H9 (cell line): ENCODE measurements at regions not wholly inside any gene's neighbourhood (a gene's known extent, or its start where the extent isn't known, plus 50 kb on each side); places are given as distances from the start of the nearest gene placed in this dataset.

Source experiments
- DNase-seq: peaks from one replicate; pipeline ENCODE4 v3.0.0-alpha.2; 2017
- H2AFZ ChIP-seq: one replicate; pipeline ENCODE4 v1.6.1; 2013; ENCODE audit warnings: mild to moderate bottlenecking, low read length, control low read depth, moderate library complexity
- H2AK5ac ChIP-seq: 2 replicates; pipeline ENCODE4 v1.6.1; 2013; ENCODE audit warnings: low read length, control low read depth, mixed read lengths; ENCODE audit not compliant: insufficient read length
- H2BK120ac ChIP-seq: one replicate; pipeline ENCODE4 v1.6.1; 2013; ENCODE audit warnings: low read depth, mild to moderate bottlenecking, low read length, control low read depth, inconsistent platforms; ENCODE audit not compliant: poor library complexity, severe bottlenecking
- H2BK12ac ChIP-seq: 2 replicates; pipeline ENCODE4 v1.6.1; 2013; ENCODE audit warnings: low read length, control low read depth, mixed read lengths, low read depth; ENCODE audit not compliant: insufficient read length
- H2BK15ac ChIP-seq: 2 replicates; pipeline ENCODE4 v1.6.1; 2013; ENCODE audit warnings: low read depth, low read length, control low read depth
- H2BK20ac ChIP-seq: one replicate; pipeline ENCODE4 v1.6.1; 2013; ENCODE audit warnings: low read depth, mild to moderate bottlenecking, low read length, control low read depth, inconsistent platforms; ENCODE audit not compliant: poor library complexity, severe bottlenecking
- H2BK5ac ChIP-seq: 2 replicates; pipeline ENCODE4 v1.6.1; 2013; ENCODE audit warnings: low read length, control low read depth, mixed read lengths; ENCODE audit not compliant: insufficient read length
- H3K14ac ChIP-seq: 2 replicates; pipeline ENCODE4 v1.6.1; 2013; ENCODE audit warnings: low read length, control low read depth; ENCODE audit not compliant: insufficient read depth
- H3K18ac ChIP-seq: 2 replicates; pipeline ENCODE4 v1.6.1; 2013; ENCODE audit warnings: low read depth, mild to moderate bottlenecking, mixed read lengths, low read length, control low read depth; ENCODE audit not compliant: insufficient read length
- H3K23ac ChIP-seq: 2 replicates; pipeline ENCODE4 v1.6.1; 2013; ENCODE audit warnings: low read length, control low read depth, mixed read lengths, low read depth; ENCODE audit not compliant: insufficient read length
- H3K23me2 ChIP-seq: 2 replicates; pipeline ENCODE4 v1.6.1; 2013; ENCODE audit warnings: low read depth, mild to moderate bottlenecking, mixed read lengths, low read length, control low read depth; ENCODE audit not compliant: insufficient read length, poor library complexity, severe bottlenecking
- H3K27ac ChIP-seq: 2 replicates; pipeline ENCODE4 v1.5.1; 2013; ENCODE audit warnings: low read length, control low read depth, mixed read lengths, low read depth; ENCODE audit not compliant: insufficient read length
- H3K27me3 ChIP-seq: 2 replicates; pipeline ENCODE4 v1.6.1; 2013; ENCODE audit warnings: low read length, control low read depth, inconsistent platforms; ENCODE audit not compliant: insufficient read depth
- H3K4ac ChIP-seq: 2 replicates; pipeline ENCODE4 v1.6.1; 2013; ENCODE audit warnings: low read depth, mild to moderate bottlenecking, control low read depth, inconsistent platforms, low read length, moderate library complexity
- H3K4me1 ChIP-seq: 2 replicates; pipeline ENCODE4 v1.6.1; 2013; ENCODE audit warnings: low read length, control low read depth, inconsistent platforms; ENCODE audit not compliant: insufficient read depth
- H3K4me2 ChIP-seq: 2 replicates; pipeline ENCODE4 v1.6.1; 2013; ENCODE audit warnings: low read length, control low read depth, mixed read lengths; ENCODE audit not compliant: insufficient read length, insufficient read depth
- H3K56ac ChIP-seq: 2 replicates; pipeline ENCODE4 v1.6.1; 2013; ENCODE audit warnings: low read depth, mild to moderate bottlenecking, mixed read lengths, low read length, control low read depth; ENCODE audit not compliant: insufficient read length
- H3K79me1 ChIP-seq: 2 replicates; pipeline ENCODE4 v1.6.1; 2013; ENCODE audit warnings: low read depth, mild to moderate bottlenecking, moderate library complexity, low read length, control low read depth, inconsistent platforms; ENCODE audit not compliant: insufficient read depth, poor library complexity, severe bottlenecking
- H3K79me2 ChIP-seq: 2 replicates; pipeline ENCODE4 v1.6.1; 2013; ENCODE audit warnings: low read length, control low read depth, inconsistent platforms; ENCODE audit not compliant: insufficient read depth
- H3K9ac ChIP-seq: 2 replicates; pipeline ENCODE4 v1.6.1; 2013; ENCODE audit warnings: low read length, control low read depth, mixed read lengths; ENCODE audit not compliant: insufficient read length; ENCODE audit errors: extremely low read depth
- H3K9me3 ChIP-seq: one replicate; pipeline ENCODE4 v1.6.1; 2013; ENCODE audit warnings: low read depth, low read length, inconsistent platforms; ENCODE audit not compliant: control insufficient read depth
- H3T11ph ChIP-seq: one replicate; pipeline ENCODE4 v1.6.1; 2013; ENCODE audit warnings: mild to moderate bottlenecking, low read length, control low read depth, inconsistent platforms
- H4K20me1 ChIP-seq: one replicate; pipeline ENCODE4 v1.6.1; 2013; ENCODE audit not compliant: control insufficient read depth, insufficient read length, insufficient read depth
- H4K5ac ChIP-seq: 2 replicates; pipeline ENCODE4 v1.6.1; 2013; ENCODE audit warnings: low read depth, mild to moderate bottlenecking, mixed read lengths, low read length, control low read depth; ENCODE audit not compliant: insufficient read length
- H4K8ac ChIP-seq: replicated peaks from 2 replicates; pipeline ENCODE4 v1.6.1; 2013; ENCODE audit warnings: low read length, control low read depth, mixed read lengths, low read depth; ENCODE audit not compliant: insufficient read length
- H4K91ac ChIP-seq: 2 replicates; pipeline ENCODE4 v1.6.1; 2013; ENCODE audit warnings: low read depth, mild to moderate bottlenecking, moderate library complexity, mixed read lengths, low read length, control low read depth; ENCODE audit not compliant: insufficient read length
- H3K27ac Mint-ChIP-seq, 3 experiments: 2 replicates in 2 of 3; 3 replicates in 1 of 3; pipeline ENCODE4 v1.8.0; 2020 to 2021; ENCODE audit warnings: mixed read lengths in 3 of 3, mild to moderate bottlenecking in 1 of 3, moderate library complexity in 1 of 3
- H3K27me3 Mint-ChIP-seq: 2 replicates; pipeline ENCODE4 v1.8.0; 2021; ENCODE audit warnings: low read depth, mild to moderate bottlenecking, moderate library complexity, mixed read lengths
- H3K36me3 Mint-ChIP-seq, 3 experiments: 2 replicates in 2 of 3; 3 replicates in 1 of 3; pipeline ENCODE4 v1.8.0; 2020 to 2021; ENCODE audit warnings: low read depth in 3 of 3, mixed read lengths in 3 of 3; ENCODE audit not compliant: insufficient read depth in 1 of 3
- H3K4me1 Mint-ChIP-seq, 2 experiments: 2 replicates each; pipeline ENCODE4 v1.8.0; 2020; ENCODE audit warnings: mixed read lengths in 2 of 2
- H3K4me3 Mint-ChIP-seq, 2 experiments: 2 replicates in 1 of 2; 3 replicates in 1 of 2; pipeline ENCODE4 v1.8.0; 2020 to 2021; ENCODE audit warnings: mild to moderate bottlenecking in 2 of 2, mixed read lengths in 2 of 2, moderate library complexity in 1 of 2
- H3K9me3 Mint-ChIP-seq, 2 experiments: 2 replicates in 1 of 2; 3 replicates in 1 of 2; pipeline ENCODE4 v1.8.0; 2020; ENCODE audit warnings: mild to moderate bottlenecking in 2 of 2, mixed read lengths in 2 of 2, moderate library complexity in 1 of 2
- WGBS: extraction: QIAGEN DNeasy Blood & Tissue Kit; methylation state at CpG from one replicate; pipeline ENCODE4 v1.1.7; 2013; ENCODE audit warnings: missing lambda C conversion rate, low lambda C conversion rate, mixed read lengths; ENCODE audit not compliant: insufficient read length; ENCODE audit errors: extremely low coverage; 5-methylcytosine and 5-hydroxymethylcytosine counted together
- TF ChIP-seq, protein P1 (sequence below): fragments of 200-600 bp; sonication (generic); conservative IDR thresholded peaks from 3 replicates; pipeline ENCODE4 v1.8.0; 2021; ENCODE audit warnings: antibody characterized with exemption, mild to moderate bottlenecking

DNA sequence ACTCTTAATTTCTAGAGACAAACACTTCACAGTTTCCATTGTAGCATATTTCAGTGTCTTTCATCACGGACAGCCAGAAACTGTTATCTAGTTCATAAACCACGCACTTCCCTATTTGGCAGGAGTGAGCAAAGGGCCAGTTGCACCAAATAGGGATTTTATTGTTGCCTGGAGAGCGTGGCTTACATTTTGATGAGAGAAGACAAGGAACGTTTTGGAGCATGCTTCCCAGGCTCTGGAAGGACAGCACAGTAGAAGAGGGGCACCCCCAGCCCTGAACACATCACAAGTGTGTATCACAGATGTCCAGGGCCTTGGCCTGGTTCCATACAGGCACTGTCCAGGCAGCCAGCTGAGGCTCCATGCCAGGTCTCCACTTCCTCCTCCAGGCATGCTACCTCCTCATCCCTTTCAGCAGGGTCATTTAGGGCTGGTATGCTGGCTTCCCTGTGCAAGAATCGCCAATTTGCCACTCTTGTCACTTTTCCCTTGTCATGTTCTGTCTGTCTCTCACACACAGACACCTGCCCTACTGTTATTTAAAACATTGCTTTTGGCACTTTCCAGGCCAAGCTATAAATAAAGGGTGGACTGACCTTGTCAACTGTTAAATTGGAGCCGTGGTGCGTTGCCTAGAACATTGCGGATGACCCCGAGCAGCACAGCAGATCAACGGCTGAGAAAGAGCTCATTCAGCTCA, 235.0 kb upstream of the GMDS start:
- H2BK120ac ChIP-seq, result no peak overlapping the region
- no peak overlapping the region for H2BK12ac ChIP-seq
- no peaks in the 10 kb centered on the region for H4K20me1 ChIP-seq
- no peak overlapping the region for H4K91ac ChIP-seq
- Mint-ChIP-seq H3K36me3 (peaks cover 6 to 16% (median 8%) of the 10 kb centered on the region in 3 experiments; a peak in 5 of 7 replicates), H3K27ac (no peak overlapping the region), H3K9me3 (peaks cover 20 to 22% of the 10 kb centered on the region in 2 experiments), H3K4me3 (no peak overlapping the region), H3K27me3 (no peaks in the 10 kb centered on the region; the same call in 1 of the 2 replicates), H3K4me1 (no peaks in the 10 kb centered on the region)
- no peak overlapping the region for H3K27ac ChIP-seq
- H2BK20ac ChIP-seq, result no peak overlapping the region
- no peak overlapping the region for H3T11ph ChIP-seq
- no peaks in the 10 kb centered on the region for H3K4me1 ChIP-seq
- no peaks in the 10 kb centered on the region for H3K79me1 ChIP-seq
- H3K4me2 ChIP-seq, result no peak overlapping the region
- no peaks in the 10 kb centered on the region for H3K79me2 ChIP-seq
- no peak overlapping the region for H2BK15ac ChIP-seq
- H3K18ac ChIP-seq, result no peak overlapping the region
- no peaks in the 10 kb centered on the region for H3K27me3 ChIP-seq
- H2AFZ ChIP-seq, result no peak overlapping the region
- H2AK5ac ChIP-seq, result no peak overlapping the region
- no peaks in the 10 kb centered on the region for H3K9me3 ChIP-seq
- H4K8ac ChIP-seq, result no peak overlapping the region
- no peak overlapping the region for H3K4ac ChIP-seq
- no peak overlapping the region for H3K23ac ChIP-seq
- no peak overlapping the region for H3K56ac ChIP-seq
- no CpG with 5 or more reads among the region's 10 CpGs for WGBS
- no peak for DNase-seq
- no peaks in the 10 kb centered on the region for H3K23me2 ChIP-seq
- no peak overlapping the region for H2BK5ac ChIP-seq
- H3K14ac ChIP-seq, result no peak overlapping the region; the same call in 1 of the 2 replicates
- TF ChIP-seq, protein P1, sequence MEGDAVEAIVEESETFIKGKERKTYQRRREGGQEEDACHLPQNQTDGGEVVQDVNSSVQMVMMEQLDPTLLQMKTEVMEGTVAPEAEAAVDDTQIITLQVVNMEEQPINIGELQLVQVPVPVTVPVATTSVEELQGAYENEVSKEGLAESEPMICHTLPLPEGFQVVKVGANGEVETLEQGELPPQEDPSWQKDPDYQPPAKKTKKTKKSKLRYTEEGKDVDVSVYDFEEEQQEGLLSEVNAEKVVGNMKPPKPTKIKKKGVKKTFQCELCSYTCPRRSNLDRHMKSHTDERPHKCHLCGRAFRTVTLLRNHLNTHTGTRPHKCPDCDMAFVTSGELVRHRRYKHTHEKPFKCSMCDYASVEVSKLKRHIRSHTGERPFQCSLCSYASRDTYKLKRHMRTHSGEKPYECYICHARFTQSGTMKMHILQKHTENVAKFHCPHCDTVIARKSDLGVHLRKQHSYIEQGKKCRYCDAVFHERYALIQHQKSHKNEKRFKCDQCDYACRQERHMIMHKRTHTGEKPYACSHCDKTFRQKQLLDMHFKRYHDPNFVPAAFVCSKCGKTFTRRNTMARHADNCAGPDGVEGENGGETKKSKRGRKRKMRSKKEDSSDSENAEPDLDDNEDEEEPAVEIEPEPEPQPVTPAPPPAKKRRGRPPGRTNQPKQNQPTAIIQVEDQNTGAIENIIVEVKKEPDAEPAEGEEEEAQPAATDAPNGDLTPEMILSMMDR, result no peak
- H4K5ac ChIP-seq, result no peak overlapping the region
- H3K9ac ChIP-seq, result no peak overlapping the region
